DND-41 (cell line): ENCODE measurements at regions not wholly inside any gene's neighbourhood (a gene's known extent, or its start where the extent isn't known, plus 50 kb on each side); places are given as distances from the start of the nearest gene placed in this dataset.
A peak's percentile ranks its signal among the peaks of the same experiment; 100 is the strongest.

Experiments used
- CTCF ChIP-seq: IDR thresholded peaks from 2 replicates; pipeline ENCODE4 v1.5.1; 2012; ENCODE audit warnings: borderline replicate concordance, low read length, moderate library complexity, mild to moderate bottlenecking; ENCODE audit not compliant: poor library complexity, severe bottlenecking; ENCODE audit errors: extremely low read depth
- EZH2 ChIP-seq: IDR thresholded peaks from 3 replicates; pipeline ENCODE4 v1.6.1; 2012; ENCODE audit warnings: borderline replicate concordance, low read depth, mild to moderate bottlenecking, moderate library complexity, low read length, inconsistent platforms; ENCODE audit not compliant: severe bottlenecking

DNA sequence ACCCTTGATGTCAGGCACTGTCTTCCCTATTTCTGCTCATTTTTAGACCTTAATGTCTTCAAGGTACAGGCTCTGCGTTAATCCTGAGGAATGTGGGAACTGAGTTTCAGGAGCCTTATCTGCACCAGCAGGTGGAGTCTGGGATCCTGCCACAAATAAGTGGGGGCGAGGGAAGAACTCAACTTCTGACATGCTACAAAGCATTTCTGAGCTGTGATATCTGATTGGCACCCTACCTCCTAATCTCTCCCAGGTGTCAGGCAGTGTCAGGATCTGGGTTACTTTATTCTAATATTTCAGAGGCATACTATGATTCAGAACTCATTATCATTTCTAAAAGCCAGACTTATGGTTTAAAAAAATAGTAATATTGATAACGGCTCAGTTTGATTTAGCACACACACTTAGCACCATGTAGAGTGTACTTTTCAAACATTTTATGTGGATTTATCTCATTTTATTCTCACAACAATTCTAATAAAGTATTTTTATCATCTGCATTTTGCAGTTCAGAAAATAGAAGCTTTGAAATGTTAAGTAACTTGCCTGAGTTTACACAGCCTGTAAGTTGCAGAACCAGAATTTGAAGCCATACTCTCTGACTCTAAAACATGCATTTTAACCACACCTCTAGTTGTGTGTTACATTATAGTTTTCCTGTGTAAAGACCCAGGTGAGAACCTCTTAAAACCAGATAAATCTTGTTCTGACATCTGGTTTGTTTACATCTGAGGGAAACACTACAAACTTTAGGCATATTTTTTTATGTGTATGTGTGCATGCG is 358.6 kb downstream of the TDRD3 start:
- TF ChIP-seq CTCF = peak; percentile 16
- TF ChIP-seq EZH2 = no peak
